HepG2 (cell line): ENCODE measurements at regions not wholly inside any gene's neighbourhood (a gene's known extent, or its start where the extent isn't known, plus 50 kb on each side); places are given as distances from the start of the nearest gene placed in this dataset.

ENCODE experiments used
- ATAC-seq: fragments of 200-7000 bp; cut with Tn5 transposase; 3 replicates; pipeline ENCODE4 v1.9.1; 2020; ENCODE audit warnings: mild to moderate bottlenecking, moderate library complexity
- BruUV-seq: library from RNA; stranded (reverse); fragments of 400-500 nt; replicated peaks from 2 replicates; lab custom pipeline; 2021; lab: Mats Ljungman, UMichigan
- CTCF ChIA-PET: fragments of 300-600 bp; formaldehyde crosslinking; extraction: SDS; loops from one replicate; lab custom pipeline; 2021; ENCODE audit warnings: low total read pairs, inconsistent platforms, low intra/inter-chr PET ratio; lab: Yijun Ruan, JAX
- POLR2A ChIA-PET: fragments of 350-600 bp; sonication (Branson Sonifier 250); formaldehyde crosslinking; loops from one replicate; lab custom pipeline; 2020; ENCODE audit warnings: antibody characterized with exemption, inconsistent platforms; lab: Yijun Ruan, JAX
- DNase-seq: peaks from one replicate; pipeline ENCODE4 v3.0.0-alpha.2; 2015; ENCODE audit warnings: low spot score
- FAIRE-seq: peaks from 3 replicates; lab custom pipeline; 2011; peaks lifted over from hg19 to GRCh38; lab: Jason Lieb, UNC
- H2AFZ ChIP-seq: one replicate; pipeline ENCODE4 v1.6.1; 2011; ENCODE audit warnings: low read length, inconsistent platforms
- H3K27ac ChIP-seq: fragments of 300-600 bp; 3 replicates; pipeline ENCODE4 v1.8.0; 2011; ENCODE audit warnings: mixed run types, mild to moderate bottlenecking, mixed read lengths, low read length, inconsistent platforms; ENCODE audit not compliant: insufficient read depth; ENCODE audit errors: extremely low read length
- H3K27me3 ChIP-seq, 2 experiments: fragments of 200-600 bp in 1 of 2; 2 replicates in 1 of 2; 3 replicates in 1 of 2; pipeline versions ENCODE4 v1.6.0 to v1.8.0; 2011; ENCODE audit warnings: low read length in 2 of 2, mild to moderate bottlenecking in 2 of 2, moderate library complexity in 2 of 2, inconsistent platforms in 1 of 2; ENCODE audit not compliant: insufficient read depth in 2 of 2, control insufficient read depth in 1 of 2
- H3K36me3 ChIP-seq, 2 experiments: fragments of 200-600 bp in 1 of 2; replicated peaks in 1 of 2; 2 replicates in 1 of 2; 3 replicates in 1 of 2; pipeline versions ENCODE4 v1.5.1 to v1.8.0; 2011; ENCODE audit warnings: low read length in 2 of 2, inconsistent platforms in 1 of 2; ENCODE audit not compliant: insufficient read depth in 2 of 2, control insufficient read depth in 1 of 2
- H3K4me1 ChIP-seq: 2 replicates; pipeline ENCODE4 v1.5.1; 2012; ENCODE audit warnings: low read length, inconsistent platforms; ENCODE audit not compliant: insufficient read depth
- H3K4me2 ChIP-seq: 2 replicates; pipeline ENCODE4 v1.6.0; 2011; ENCODE audit warnings: low read depth, low read length, inconsistent platforms
- H3K4me3 ChIP-seq, 3 experiments: fragments of 200-600 bp in 1 of 3; sonication (generic), shearing (Covaris generic) in 1 of 3; replicated peaks in 1 of 3; 2 replicates each; pipeline ENCODE4 v1.5.1; 2011 to 2016; ENCODE audit warnings: low read length in 3 of 3, inconsistent platforms in 2 of 3, low read depth in 2 of 3, mild to moderate bottlenecking in 2 of 3, control low read depth in 1 of 3, mixed read lengths in 1 of 3; ENCODE audit not compliant: insufficient read depth in 1 of 3
- H3K79me2 ChIP-seq: one replicate; pipeline ENCODE4 v1.6.1; 2011; ENCODE audit warnings: low read length, inconsistent platforms; ENCODE audit not compliant: insufficient read depth
- H3K9ac ChIP-seq: 2 replicates; pipeline ENCODE4 v1.6.0; 2011; ENCODE audit warnings: mild to moderate bottlenecking, low read depth, low read length, inconsistent platforms; ENCODE audit not compliant: insufficient read depth
- H3K9me3 ChIP-seq: 2 replicates; pipeline ENCODE4 v1.5.1; 2012; ENCODE audit warnings: mild to moderate bottlenecking, low read length
- H4K20me1 ChIP-seq: 2 replicates; pipeline ENCODE4 v1.6.0; 2011; ENCODE audit warnings: inconsistent platforms, mild to moderate bottlenecking, low read length, moderate library complexity; ENCODE audit not compliant: insufficient read depth
- ARHGAP35 ChIP-seq: sonication (generic); formaldehyde crosslinking; IDR thresholded peaks from 2 replicates; pipeline ENCODE4 v1.9.0; 2022; ENCODE audit warnings: mild to moderate bottlenecking, inconsistent platforms, moderate library complexity, missing genetic modification reagents, borderline replicate concordance
- ARID5B ChIP-seq: IDR thresholded peaks from 2 replicates; pipeline ENCODE4 v1.4.0; 2020; ENCODE audit warnings: mild to moderate bottlenecking, missing genetic modification reagents
- CHCHD3 ChIP-seq: sonication (generic); formaldehyde crosslinking; IDR thresholded peaks from 2 replicates; pipeline ENCODE4 v1.8.0; 2022; ENCODE audit warnings: mild to moderate bottlenecking, missing genetic modification reagents, moderate library complexity
- ERF ChIP-seq: IDR thresholded peaks from 2 replicates; pipeline ENCODE4 v1.6.1; 2018; ENCODE audit warnings: missing biosample characterization, missing genetic modification reagents
- GPN1 ChIP-seq: sonication (generic); formaldehyde crosslinking; IDR thresholded peaks from 2 replicates; pipeline ENCODE4 v1.5.1; 2020; ENCODE audit warnings: missing genetic modification reagents, borderline replicate concordance
- HES4 ChIP-seq: sonication (generic); formaldehyde crosslinking; IDR thresholded peaks from 2 replicates; pipeline ENCODE4 v1.9.0; 2021; ENCODE audit warnings: mild to moderate bottlenecking, missing genetic modification reagents, borderline replicate concordance
- IRF9 ChIP-seq: sonication (generic); formaldehyde crosslinking; IDR thresholded peaks from 2 replicates; pipeline ENCODE4 v1.8.0; 2022; ENCODE audit warnings: missing genetic modification reagents, mild to moderate bottlenecking, borderline replicate concordance
- MNT ChIP-seq: fragments of 450-650 bp; IDR thresholded peaks from 2 replicates; pipeline ENCODE4 v1.6.1; 2016
- SNAPC2 ChIP-seq: sonication (generic); formaldehyde crosslinking; IDR thresholded peaks from 2 replicates; pipeline ENCODE4 v1.8.1; 2022; ENCODE audit warnings: mild to moderate bottlenecking, missing genetic modification reagents
- ZNF329 ChIP-seq: sonication (generic); formaldehyde crosslinking; IDR thresholded peaks from 2 replicates; pipeline ENCODE4 v1.9.0; 2021; ENCODE audit warnings: low read depth, mild to moderate bottlenecking, missing genetic modification reagents
- ZNF777 ChIP-seq: sonication (generic); formaldehyde crosslinking; IDR thresholded peaks from 2 replicates; pipeline ENCODE4 v1.4.0; 2020; ENCODE audit warnings: missing genetic modification reagents
- ZNF782 ChIP-seq: sonication (generic); formaldehyde crosslinking; IDR thresholded peaks from 2 replicates; pipeline ENCODE4 v1.4.0; 2020; ENCODE audit warnings: missing genetic modification reagents, mild to moderate bottlenecking, borderline replicate concordance
- ZSCAN29 ChIP-seq: sonication (generic); formaldehyde crosslinking; conservative IDR thresholded peaks from 2 replicates; pipeline ENCODE4 v1.4.0; 2020; ENCODE audit warnings: mild to moderate bottlenecking, missing genetic modification reagents
- ZSCAN9 ChIP-seq: IDR thresholded peaks from 2 replicates; pipeline ENCODE4 v1.6.1; 2016; ENCODE audit warnings: borderline replicate concordance
- ZZZ3 ChIP-seq: sonication (generic); formaldehyde crosslinking; IDR thresholded peaks from 2 replicates; pipeline ENCODE4 v1.4.0; 2020; ENCODE audit warnings: missing genetic modification reagents, mild to moderate bottlenecking, borderline replicate concordance
- WGBS: methylation state at CpG from one replicate; pipeline ENCODE4 v1.1.6; 2017; ENCODE audit warnings: low lambda C conversion rate; 5-methylcytosine and 5-hydroxymethylcytosine counted together
- in situ Hi-C: cut with HindIII; loops from 2 replicates; pipeline ENCODE4 v1.10.0; 2017; ENCODE audit warnings: low pct_unique_long_range_greater_than_20kb; ENCODE audit not compliant: extremely low pct_ligation_motif_present
- intact Hi-C: fragments of 100-400 bp; cut with micrococcal nuclease; formaldehyde crosslinking; loops from one replicate; pipeline ENCODE4 v1.10.0; 2022; ENCODE audit not compliant: unreplicated experiment

- no peak overlapping the region for H3K27ac ChIP-seq
- H3K4me2 ChIP-seq, result no peak overlapping the region
- H3K4me3 ChIP-seq, result no peak overlapping the region
- in situ Hi-C loops (no loop called here), intact Hi-C loops (no loop called here)
- H3K36me3 ChIP-seq, result no peaks in the 10 kb centered on the region
- H4K20me1 ChIP-seq, result no peaks in the 10 kb centered on the region
- H3K9ac ChIP-seq, result no peak overlapping the region
- ChIA-PET CTCF (no interaction called here), POLR2A (no interaction called here)
- no peak overlapping the region for H2AFZ ChIP-seq
- TF ChIP-seq ARHGAP35 (CRISPR knock-in tag) (no peak), ZZZ3 (CRISPR knock-in tag) (no peak), MNT (no peak), GPN1 (no peak), SNAPC2 (CRISPR knock-in tag) (no peak), ZNF782 (CRISPR knock-in tag) (no peak), HES4 (no peak), ARID5B (CRISPR knock-in tag) (no peak), IRF9 (CRISPR knock-in tag) (no peak), ZNF777 (CRISPR knock-in tag) (no peak), ZNF329 (CRISPR knock-in tag) (no peak), ERF (CRISPR knock-in tag) (no peak), ZSCAN29 (CRISPR knock-in tag) (no peak), ZSCAN9 (CRISPR knock-in tag) (no peak), CHCHD3 (CRISPR knock-in tag) (no peak)
- H3K27me3 ChIP-seq, result no peaks in the 10 kb centered on the region; a peak in 1 of 5 replicates
- 0% methylated on average over 1 of the region's 1 CpG for WGBS
- no peaks in the 10 kb centered on the region for H3K79me2 ChIP-seq
- H3K9me3 ChIP-seq, result 0 out of 2 replicates have a peak, but pooled peaks cover 17% of the 10 kb centered on the region
- no TSS peak for BruUV-seq
- ATAC-seq (no peak), DNase-seq (no peak), FAIRE-seq (no peak)
- H3K4me1 ChIP-seq, result no peaks in the 10 kb centered on the region
Measured at GRCh38 chr4:175371091-175371490, 441.0 kb downstream of the GPM6A start.
